GM20431 (cell line): ENCODE measurements at regions not wholly inside any gene's neighbourhood (a gene's known extent, or its start where the extent isn't known, plus 50 kb on each side); places are given as distances from the start of the nearest gene placed in this dataset.

Experiments
- in situ Hi-C: fragments of 300-500 bp; cut with MseI, MboI; formaldehyde crosslinking; loops from one replicate; pipeline ENCODE4 v1.15.0; 2020; ENCODE audit warnings: low sequenced_read_pairs; ENCODE audit not compliant: unreplicated experiment

DNA sequence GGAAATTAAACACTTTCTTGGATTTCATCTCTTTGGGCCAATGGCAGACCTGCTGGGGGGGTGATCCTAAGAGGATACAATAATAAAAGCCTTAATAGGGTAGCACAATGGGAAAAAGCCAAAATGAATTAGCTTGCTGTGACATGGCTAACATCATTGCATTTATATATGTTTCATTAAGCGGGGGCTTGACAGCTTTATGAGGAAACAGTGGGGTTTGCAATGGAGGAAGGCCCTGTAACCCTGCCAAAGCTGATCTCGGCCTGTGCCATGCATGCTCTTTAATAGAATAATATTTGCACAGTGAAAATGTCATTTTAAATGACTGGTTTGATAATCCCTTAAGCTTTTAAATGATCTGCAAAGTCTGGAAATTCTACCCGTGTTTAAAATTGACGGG, 291.5 kb downstream of the SLC4A3 start:
- in situ Hi-C loops, result no loop called here

DNA sequence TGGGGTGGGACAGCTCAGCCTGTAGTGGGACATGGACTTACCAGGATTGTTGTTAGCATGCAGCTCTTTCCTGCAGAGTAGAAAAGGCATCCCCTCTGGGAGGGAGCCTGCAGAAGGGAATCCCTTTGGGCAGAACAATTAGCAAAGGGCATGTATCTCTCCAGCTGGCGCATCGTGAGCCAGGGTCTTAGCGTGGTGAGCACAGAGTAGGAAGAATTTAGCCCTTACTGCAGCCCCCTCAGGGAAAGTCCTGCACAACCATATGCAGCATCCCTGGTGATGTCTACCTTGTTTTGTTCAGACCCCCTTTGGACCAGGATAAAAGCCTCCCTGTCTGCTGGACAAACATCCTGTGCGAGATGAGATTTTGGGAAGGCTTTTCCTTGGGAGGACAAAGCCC, 292.1 kb downstream of the SLC4A3 start:
- in situ Hi-C loops, result no loop called here

DNA sequence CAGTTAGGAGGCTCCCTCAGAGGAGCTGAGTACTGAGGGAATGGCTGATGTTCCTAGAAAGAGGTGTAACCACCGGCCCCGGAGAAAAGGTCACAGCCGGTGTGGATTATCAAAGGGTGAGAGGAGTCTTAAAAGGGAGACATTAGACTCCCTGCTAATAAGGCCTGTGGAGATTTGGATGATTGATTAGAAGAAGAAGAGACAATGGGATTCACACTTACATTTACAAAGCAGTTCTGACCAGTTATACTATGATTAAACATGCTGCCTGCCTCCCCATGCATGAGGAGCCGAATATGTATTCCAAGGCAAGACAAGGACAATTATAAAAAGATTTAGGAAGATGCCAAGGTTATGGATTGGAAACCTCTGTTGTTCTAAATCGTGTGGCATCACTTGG, 302.4 kb downstream of the SLC4A3 start:
- in situ Hi-C loops, result no loop called here

DNA sequence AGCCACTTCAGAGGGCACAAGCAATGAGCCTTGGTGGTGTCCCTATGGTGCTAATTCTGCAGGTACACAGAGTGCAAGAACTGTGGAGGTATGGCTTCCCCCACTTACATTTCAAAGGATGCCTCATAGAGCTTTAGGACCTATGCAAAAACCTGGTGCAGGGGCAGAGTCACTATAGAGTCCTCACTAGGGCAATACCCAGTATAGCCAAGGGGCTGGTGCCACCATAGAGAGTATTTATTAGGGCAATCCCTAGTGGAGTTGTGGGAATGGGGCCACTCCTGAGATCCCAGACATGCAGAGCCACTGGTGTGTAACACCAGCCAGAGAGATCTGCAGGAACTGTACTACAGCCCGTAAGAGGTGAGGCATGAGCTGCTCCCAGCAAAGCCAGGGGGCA, 312.2 kb downstream of the SLC4A3 start:
- in situ Hi-C loops, result no loop called here

DNA sequence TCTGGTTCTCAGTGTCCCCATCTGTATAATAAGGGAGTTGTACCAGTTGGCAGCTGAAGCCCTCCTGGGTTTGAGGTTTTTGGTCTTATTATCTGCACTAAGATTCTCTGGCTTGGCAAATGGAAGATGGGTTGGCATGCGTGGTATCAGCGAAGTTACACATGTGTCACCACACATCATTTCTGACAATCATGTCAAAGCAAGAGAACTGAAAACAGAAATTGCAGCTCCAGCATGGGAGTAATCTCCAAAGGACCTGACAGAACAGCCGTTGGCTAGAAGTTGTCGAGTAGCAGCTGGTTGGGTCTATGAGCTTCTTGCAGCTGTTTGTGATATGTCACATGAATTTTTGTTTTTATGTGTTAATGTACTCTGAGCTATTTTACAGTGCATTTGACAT, 317.4 kb downstream of the SLC4A3 start:
- in situ Hi-C loops, result no loop called here

DNA sequence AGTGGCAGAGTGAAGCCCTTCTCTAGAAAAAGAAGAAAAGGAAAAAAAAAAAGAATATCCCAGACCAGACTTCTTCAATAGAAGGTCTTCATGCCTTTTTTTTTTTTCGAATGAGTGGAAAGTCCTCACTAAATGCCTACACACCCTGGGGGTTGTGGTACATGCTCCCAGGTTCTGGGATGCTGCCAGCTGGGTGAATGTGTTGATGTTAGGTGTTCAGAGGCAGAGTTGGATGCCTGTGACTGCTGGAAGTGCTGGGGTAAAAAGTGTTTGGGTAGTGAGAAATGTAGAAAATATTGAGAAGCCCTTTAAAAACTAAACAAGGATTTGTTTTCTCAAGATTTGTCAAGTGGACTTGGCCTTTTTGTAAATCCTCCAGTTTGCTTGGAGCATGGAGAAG, 318.6 kb downstream of the SLC4A3 start:
- in situ Hi-C loops, result no loop called here

DNA sequence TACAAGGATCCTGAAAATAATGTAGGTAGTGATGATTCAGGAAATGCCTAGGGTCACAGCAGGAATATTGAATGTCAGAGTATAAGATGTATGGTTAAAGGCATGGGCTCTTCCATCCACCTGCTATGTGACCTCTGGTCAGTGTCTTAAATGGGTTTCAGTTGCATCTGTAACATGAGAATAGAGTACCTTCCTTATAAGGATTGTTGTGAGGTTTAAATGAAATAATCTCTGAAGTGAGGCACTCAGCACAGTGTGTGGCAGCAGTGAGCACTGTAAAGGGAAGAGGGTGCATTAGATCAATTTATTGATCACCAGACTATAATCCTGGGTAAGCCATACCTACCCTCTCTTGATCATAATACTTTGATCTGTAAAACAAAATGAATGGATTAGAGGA, 319.1 kb downstream of the SLC4A3 start:
- in situ Hi-C loops, result no loop called here

DNA sequence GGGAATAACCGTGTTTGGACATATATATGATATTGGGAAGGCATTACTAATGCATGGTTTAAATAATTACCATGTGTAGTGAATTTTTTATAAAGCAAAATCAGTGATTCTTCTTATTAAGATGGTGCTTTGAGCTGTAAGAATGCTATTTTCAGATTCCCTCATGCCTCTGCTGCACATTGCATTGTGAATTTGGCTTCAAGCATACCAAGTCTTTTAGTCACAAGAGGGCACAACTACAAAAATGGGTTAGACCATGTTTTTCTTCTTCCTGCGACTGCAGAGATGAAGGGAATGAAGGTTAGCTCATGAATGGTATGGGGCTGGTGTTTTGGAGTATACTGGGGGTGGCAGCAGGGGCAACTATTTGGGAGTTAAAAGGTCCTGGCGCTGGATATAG, 320.1 kb downstream of the SLC4A3 start:
- in situ Hi-C loops, result no loop called here

DNA sequence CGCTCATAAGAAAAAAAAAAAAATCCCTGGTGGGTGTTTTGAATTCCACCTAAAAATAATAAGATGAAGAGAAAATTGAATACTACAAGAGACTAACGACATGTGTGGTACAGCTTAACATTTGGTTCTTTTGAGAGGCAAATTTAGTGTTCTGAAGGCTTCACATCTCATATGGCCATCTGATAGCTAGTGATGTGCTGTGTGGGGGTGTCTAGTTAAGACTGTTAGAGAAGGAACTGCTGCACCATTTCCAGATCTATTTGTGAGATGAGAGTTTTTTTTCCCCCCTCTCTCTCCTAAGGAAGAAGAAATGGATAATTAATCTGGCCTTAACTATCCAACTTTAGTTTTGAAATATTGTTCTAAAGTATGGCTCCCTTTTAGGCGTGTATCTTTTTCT, 321.6 kb downstream of the SLC4A3 start:
- in situ Hi-C loops, result no loop called here

DNA sequence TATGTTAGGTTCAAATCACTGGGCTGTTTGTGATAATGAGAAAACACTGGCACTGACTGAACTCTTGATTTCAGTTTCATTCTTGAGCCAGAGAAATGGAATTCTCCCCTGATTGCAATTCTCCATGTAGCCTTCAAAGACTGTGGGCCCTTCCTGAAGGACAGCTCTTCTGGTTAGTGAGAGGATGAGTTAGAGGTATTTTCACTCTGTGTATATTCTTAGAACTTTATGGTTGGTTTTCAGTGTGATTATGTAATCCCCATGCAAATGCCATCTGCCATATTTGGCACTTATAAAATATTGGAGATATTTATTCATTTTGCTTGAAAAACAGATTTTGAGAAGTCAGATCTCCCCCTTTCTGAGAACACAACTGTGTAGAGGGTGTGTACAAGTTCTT, 323.7 kb downstream of the SLC4A3 start:
- in situ Hi-C loops, result no loop called here

DNA sequence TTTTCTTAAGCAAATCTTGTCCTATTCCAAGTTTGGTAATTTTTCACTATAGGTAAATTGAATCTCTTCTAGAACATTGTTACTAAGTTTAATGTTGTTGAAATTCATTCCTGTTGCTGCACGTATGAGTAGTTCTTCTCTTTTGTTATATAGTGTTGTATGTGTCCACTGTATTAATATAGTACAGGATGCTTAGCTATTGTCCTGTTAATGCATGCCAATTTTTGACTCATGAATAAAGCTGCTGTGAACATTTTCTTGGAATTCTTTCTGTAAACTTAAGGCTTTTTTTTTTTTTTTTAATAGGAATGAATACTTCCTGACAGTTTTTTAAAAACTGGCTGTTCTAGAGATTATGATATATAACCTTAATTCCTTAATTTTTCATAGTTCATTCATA, 326.9 kb downstream of the SLC4A3 start:
- in situ Hi-C loops, result no loop called here

DNA sequence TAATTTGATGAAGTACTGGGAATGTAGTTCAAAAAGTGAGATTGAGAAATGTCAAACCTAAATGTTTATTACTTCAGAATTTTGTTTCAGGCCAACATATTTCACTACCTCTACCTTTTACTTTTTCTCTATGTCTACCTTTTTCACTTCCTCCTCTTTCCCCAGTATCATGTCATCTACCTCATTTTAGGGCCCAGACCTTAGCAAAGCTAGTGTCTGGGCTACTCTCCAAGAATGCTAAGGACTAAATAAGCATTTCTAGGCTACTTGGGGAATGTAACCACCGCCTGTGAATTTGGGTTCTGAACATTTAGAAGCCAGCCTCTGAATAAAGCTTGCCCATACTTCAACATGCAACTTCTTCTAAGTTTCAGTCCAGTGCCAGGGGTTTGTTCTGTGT, 330.4 kb downstream of the SLC4A3 start:
- in situ Hi-C loops, result no loop called here

DNA sequence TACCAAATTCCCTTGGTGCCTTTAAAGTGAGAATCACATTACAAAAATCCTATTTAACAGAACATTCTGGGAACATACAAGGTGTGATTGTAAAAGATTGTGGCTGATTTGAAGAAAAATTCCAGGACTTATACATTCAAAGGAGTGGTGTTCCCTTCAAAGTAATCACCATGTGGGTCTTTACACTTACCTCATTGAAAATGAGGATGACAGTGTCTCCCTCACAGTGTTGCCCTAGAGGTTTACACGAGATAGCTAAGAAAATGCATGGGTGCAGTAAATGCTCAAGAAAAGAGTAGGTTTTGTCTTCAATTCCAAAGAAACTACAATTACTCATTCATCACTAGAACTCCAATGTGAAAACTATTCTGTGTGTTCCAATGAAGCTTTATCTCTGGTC, 331.5 kb downstream of the SLC4A3 start:
- in situ Hi-C loops, result no loop called here

DNA sequence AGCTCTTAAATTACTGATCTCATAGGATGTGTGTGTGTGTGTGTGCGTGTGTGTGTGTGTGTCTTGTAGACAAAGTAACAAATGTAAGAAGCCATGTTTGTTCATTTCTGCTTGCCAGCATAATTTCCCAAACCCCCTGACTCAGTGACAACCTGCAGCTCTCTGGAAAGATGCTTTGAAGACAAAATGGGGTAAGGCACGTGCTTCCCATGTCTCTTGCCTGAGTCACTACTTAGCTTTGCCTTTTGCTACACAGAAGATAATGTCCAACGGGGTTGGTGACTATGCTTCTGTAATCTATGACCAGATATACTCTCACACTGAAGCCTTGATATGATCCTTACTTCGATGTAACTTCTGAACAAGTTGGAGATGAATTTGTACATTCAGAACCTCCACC, 332.0 kb downstream of the SLC4A3 start:
- in situ Hi-C loops, result no loop called here

DNA sequence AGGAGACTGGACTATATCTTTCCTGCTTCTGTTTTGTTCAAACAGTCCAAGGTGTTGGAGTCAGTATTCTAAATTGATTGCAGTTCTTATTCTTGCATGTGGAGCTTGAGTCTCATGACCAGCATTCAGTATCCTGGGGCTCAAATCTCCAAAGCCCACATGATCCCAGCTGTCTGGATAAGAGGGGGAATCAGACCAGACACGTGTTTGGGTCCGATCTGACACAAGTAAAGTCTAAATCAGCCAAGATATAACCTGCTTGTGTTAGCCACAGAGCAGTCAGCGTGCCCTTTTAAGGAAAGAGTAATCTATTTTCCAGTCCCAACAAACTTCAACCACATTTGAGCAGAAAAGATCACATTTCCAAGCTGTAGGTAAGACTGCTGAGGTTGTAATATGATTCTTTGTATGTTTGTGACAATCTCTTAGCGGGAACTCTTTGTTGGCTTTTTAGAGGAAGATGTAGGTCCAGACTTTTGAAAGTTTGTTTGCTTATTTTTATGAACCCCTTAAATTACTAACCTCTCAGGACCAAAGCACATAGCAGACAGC, 334.6 kb downstream of the SLC4A3 start:
- in situ Hi-C loops, result no loop called here

DNA sequence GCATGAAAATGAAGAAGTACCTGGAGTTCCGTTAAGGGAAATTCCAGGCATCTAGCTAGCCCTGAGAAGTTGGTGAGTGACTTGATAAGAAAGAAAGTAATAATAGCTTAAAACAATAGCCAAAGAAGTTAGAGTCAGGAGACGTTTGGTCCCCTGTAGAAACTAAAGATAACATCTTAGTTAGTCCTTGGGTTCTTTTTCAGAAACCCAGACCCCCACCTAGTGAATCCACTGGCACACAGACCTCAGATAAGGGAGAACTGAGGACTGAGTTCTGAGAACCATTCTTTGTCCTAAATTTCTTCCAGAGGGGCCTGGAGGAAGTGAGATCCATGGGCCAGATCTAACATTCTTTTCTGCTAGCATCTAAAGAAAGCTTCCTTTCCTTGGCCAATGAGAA, 335.4 kb downstream of the SLC4A3 start:
- in situ Hi-C loops, result no loop called here

DNA sequence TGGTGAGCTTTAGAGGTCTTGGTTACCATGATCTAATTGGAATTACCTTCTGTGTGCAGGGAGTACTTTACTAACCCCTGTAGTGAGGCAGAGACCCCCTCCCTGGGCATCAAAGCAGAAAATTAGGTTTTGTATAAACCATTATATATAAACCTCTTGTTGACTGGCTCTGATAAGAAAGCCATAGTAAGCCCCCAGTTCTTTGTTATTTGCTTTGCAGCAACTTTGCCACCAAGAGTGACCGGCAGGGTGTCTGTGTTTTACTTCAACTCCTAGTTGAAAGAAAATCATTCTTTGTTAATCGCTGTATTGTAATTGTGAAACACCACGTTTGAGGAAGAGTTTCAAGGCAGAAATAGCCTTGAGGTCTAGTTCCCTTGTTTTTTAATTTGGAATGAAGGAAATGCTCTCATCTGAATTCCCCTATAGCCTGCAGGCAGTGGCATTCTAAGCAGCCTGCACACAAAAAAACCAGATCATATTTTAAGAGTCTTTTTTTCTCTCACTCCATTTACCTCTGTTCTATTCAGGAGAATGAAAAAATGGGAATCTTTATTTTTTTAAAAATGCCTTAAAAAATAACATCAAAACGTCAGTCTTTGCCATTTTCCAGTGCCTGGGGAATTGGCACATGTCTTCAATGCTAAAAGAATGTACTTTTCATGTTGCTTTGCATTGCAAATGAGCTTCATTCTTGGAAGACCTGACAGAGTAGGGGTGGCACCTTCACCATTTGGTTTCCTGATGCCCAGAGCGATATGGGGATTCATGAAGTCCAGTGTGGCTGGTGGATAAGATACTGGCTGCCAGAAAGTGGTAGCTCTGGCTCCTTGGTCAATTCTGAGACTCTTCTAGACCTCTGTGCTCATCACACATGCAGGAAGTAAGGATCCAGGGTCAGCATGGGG, 338.1 kb downstream of the SLC4A3 start:
- in situ Hi-C loops, result no loop called here

DNA sequence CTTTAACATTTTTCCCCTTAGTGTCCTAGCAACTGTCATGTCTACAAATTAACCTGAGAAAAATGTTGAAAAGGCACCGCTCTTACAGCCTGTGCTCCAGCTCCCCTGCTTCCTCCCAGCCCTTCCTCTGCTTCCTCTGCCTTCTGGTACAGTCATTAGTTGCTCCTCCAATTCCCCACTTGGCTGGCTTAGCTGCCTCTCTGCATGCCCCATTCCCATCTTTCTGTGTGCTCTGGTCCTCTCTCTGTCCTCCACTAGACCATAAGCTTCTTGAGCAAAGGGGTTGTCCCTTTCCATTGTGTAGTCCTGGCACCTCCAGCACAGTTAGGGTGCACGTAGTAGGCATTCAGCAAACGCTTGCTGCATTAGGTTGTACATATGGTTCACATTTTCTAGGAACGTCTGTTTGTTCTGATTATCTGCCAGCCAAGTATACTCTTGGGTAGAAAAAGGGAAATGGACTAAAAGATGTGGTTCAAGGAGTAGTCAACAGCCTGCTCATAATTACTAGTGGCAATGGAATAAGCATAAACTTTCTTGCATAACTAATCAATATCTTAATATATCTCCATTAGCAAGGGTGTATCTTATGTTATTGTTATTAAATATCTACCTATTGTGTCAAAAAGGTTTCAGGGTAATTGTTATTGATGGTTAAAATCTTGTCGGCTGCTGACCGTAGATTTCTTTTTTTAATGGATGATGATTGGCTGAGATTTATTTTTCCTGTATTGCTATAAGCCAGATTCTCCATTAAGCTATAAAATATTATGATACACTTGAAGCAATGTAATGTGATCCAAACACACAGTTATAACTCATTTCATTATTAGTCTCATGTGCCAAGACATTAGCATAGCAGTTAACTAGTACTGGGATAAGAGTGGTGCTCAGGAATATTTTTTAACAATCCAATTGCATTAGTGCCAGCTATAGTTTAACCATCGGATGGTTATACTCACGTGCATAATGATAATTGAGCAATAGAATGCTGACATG, 340.1 kb downstream of the SLC4A3 start:
- in situ Hi-C loops, result no loop called here

DNA sequence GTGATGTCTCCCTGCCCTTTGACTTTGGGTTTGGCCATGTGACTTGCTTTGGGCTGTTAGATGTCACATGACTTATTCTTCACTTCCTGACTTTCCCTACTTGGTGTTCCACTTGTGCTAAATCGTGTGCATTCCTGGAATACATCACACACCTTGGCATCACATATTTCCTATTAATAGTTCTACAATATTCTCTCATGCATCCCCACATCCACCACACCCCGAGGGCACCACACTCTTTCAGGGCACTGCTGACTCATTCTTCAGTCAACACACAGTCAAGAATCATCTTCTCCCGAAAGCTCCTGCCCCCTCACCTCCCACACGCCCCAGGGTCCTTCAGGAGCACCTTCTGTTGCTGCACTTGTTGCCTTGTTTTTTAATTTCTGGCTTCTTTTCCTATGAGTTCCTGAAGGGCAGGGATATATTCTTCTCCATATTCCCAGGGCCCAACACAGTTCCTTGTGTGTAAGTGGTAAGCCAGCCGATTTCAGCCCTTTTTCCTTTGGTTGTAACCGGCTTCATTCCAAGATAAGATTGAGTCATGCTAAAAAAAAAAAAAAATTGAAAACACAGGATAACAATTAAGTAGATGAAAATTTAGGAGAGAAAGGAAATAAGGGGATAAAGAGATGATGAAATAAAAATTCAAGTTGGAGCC, 341.4 kb downstream of the SLC4A3 start:
- in situ Hi-C loops, result no loop called here

DNA sequence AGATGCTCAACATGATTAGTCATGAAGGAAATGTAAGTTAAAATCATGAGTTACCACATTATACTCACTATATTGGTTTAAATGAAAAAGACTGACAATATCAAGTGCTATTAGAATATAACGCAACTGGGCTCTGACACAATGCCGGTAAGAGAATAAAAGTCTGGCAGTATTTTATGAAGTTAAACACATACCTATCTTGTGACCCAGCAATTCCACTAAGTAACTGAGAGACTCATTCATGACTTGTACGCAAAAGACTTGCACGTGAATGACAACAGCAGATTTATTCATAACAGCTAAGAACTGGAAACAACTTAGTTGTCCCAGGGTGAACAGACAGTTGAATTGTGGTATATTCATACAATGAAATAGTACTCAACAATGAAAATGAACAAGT, 342.1 kb downstream of the SLC4A3 start:
- in situ Hi-C loops, result no loop called here
